HL-60/S4 treated with phorbol 12-myristate 13-acetate at 8.2 ng/mL for 4 days and 3 days (cell line): ENCODE measurements at regions not wholly inside any gene's neighbourhood (a gene's known extent, or its start where the extent isn't known, plus 50 kb on each side); places are given as distances from the start of the nearest gene placed in this dataset.

Experiments used
- in situ Hi-C: fragments of 300-500 bp; cut with MboI; formaldehyde crosslinking; loops from 2 replicates; pipeline ENCODE4 v1.15.0; 2022; ENCODE audit warnings: low sequenced_read_pairs

- in situ Hi-C loops = no loop called here
These were observed 143.7 kb downstream of the IRS1 start for GRCh38 chr2:226655871-226656270.

GRCh38 chr2:226652983-226653765 lies 146.4 kb downstream of the IRS1 start:
- in situ Hi-C loops = no loop called here

GRCh38 chr2:226652369-226652768 lies 147.3 kb downstream of the IRS1 start:
- in situ Hi-C loops = no loop called here

DNA sequence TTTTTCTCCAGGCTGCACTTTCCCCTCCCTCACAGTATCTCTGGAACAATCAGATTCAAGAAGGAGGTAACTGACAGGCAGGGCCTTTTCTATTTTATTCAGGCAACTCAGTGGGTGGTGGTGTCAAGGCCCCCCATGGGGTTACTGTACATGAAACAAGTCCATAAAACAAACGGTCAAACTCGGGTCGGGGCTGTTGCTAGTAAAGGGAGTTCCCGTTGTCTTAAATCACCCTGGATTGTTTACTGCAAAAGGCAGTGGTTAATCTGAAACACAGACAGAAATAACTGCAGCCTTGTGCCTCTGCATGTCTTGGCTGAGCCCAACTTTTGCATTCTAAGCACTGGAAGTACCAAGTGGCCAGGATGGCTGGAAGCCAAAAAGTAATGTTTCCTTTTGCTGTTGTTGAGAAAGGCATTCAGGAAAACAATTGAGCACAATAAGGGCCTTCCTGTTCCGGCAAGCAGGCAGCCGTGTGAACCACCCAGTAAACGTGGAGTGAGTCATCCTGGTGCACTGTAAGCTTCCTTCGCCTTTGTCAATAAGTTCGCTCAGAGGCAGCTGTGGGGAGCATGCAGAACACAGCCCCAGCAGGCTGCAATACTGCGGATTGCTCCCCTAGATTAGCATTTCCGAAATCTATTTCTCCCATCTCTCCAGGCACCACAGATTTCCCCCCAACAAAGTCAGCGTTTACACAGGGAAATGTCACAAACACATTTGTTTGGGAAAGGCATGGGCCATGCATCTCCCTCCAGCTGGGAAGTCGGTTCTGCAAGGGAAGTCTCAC lies 149.6 kb downstream of the IRS1 start:
- in situ Hi-C loops = no loop called here

DNA sequence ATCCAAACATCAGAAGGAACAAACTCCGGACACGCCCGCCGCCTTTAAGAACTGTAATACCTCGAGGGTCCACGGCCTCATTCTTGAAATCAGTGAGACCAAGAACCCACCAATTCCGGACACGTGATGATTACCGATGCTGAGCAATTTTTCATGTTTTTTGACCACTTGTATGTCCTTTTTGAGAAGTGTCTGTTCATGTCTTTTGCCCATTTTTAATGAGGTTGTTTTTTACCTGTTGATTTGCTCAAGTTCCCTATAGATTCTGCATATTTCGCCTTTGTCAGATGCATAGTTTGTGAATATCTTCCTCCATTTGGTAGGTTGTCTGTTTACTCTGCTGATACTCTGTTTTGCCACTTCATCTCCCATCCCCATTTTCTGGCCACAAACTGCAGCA lies 150.4 kb downstream of the IRS1 start:
- in situ Hi-C loops = no loop called here

DNA sequence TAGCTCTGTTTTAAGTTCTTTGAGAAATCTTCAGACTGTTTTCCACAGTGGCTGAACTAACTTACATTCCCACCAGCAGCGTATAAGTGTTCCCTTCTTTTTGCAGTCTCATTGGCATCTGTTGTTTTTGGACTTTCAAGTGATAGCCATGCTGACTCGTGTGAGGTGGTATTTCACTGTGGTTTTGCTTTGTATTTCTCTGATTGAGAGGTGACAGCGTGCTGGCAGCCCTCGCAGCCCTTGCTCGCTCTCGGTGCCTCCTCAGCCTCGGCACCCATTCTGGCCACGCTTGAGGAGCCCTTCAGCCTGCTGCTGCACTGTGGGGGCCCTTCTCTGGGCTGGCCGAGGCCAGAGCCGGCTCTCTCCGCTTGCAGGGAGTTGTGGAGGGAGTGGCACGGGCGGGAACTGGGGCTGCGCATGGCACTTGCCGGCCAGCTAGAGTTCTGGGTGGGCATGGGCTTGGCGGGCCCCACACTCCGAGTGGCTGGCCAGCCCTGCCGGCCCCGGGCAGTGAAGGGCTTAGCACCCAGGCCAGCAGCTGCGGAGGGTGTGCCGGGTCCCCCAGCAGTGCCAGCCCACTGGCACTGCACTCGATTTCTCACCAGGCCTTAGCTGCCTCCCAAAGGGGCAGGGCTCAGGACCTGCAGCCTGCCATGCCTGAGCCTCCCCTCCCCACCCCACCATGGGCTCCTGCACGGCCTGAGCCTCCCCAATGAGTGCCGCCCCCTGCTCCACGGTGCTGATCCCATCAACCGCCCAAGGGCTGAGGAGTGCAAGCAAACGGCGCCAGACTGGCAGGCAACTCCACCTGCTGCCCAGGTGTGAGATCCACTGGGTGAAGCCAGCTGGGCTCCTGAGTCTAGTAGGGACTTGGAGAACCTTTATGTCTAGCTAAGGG lies 151.8 kb downstream of the IRS1 start:
- in situ Hi-C loops = no loop called here

DNA sequence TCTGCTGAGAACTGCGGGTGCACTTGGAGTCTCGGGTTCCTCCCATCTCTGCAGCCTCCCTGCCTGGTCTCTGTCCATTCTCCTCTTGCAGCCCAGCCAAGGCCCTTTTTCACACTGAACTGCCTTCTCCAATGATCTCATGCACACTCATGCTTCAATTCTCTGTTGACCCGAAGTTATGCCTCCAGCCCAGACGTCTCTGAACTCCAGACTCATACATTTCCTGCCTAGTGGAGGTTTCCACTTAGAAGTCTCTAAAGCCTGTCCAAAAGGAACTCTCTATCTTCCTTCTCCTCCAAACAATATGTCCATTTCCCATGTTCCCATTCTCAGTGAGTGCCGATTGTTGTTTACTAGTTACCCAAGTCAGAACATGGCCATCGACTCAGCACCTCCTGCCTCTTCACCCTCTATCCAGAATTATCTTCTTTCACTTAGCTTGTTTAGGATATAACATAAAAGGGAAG lies 155.2 kb downstream of the IRS1 start:
- in situ Hi-C loops = no loop called here

- in situ Hi-C loops = no loop called here
These were observed 155.7 kb downstream of the IRS1 start for GRCh38 chr2:226643946-226644282.

- in situ Hi-C loops = no loop called here
These were observed 156.3 kb downstream of the IRS1 start for GRCh38 chr2:226643030-226643945.

DNA sequence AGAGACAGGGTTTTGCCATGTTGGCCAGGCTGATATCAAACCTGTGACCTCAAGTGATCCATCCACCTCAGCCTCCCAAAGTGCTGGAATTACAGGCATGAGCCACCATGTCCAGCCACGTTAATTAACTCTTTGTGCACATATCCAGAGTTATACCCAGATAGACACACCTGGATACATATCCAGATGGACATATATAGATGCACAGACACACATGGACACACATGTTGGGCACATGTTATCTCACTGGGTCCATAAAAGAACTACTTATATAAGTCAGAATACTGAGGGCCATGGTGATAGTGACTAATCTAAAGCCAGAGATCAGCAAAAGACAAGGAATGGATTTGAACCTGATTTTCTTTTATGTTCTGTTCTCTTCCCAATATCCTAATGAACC lies 158.6 kb downstream of the IRS1 start:
- in situ Hi-C loops = no loop called here

- in situ Hi-C loops = no loop called here
These were observed 159.1 kb downstream of the IRS1 start for GRCh38 chr2:226640501-226640900.

DNA sequence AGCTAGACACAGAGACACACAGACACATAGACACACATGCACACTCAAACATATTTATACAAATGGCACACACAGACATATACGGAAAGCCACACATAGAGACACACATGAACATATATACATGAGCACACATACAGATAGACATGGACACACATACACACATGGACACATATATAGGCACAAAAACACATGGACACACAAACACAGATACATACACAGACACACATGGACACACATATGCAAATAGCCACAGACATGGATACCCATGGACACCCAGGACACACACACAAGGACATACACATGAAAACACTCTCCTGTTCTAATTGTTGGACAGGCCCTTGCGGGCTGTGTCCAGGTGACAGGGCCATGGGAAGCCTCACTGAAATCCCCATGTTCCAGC lies 160.1 kb downstream of the IRS1 start:
- in situ Hi-C loops = no loop called here

GRCh38 chr2:226638576-226638975 lies 161.0 kb downstream of the IRS1 start:
- in situ Hi-C loops = no loop called here

DNA sequence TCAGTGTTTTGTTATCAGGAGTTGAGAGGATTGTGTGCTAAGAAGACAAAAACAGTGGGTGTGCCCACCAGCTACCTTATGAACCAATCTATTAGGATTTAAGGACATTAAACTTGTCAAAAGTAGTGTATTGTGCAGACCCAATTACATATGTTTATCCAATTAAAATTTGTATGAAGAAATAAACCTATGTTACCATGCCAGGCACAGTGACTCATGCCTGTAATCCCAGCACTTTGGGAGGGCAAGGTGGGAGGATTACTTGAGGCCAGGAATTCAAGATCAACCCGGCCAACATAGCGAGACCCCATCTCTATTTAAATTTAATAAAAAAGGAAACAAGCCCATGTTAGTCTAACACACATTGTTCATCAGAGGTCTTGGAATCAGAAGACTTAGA lies 162.2 kb downstream of the IRS1 start:
- in situ Hi-C loops = no loop called here

DNA sequence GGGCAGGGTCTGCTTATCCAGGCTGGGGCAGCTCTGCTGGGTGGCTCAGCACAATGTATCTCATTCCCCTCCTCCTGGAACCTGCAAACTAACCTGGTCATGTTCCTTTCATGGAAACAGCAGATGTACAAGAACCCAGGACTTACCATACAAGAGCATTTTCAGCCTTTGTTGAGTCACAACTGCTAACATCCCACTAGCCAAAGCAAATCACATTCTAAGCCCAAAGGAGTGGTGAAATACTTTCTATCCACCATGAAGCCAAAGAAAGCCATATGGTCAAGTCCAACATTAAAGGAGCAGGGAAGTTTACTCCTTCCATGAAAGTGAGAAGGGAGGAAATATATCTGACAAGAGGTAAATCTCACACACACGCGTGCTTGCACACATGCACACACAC lies 163.0 kb downstream of the IRS1 start:
- in situ Hi-C loops = no loop called here

GRCh38 chr2:226634943-226635604 lies 164.5 kb downstream of the IRS1 start:
- in situ Hi-C loops = no loop called here

DNA sequence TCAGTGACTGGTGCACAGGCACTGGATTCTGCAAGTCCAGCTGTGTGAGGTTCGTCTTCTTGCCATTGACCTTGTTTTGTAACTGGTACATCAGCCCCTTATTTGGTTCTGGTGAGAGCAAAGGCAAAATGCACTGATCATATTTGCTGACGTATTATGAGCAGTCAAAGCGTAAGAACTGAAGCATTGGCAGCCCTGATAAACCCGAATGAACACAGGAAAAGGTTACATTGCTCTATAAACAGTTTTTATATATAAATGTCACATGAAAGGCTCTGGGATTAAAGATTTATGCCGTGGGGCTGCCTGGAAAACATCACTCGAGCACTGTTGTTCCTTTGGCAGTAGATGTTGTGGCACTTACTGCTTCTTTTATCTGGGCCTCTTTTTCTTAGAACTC lies 167.9 kb downstream of the IRS1 start:
- in situ Hi-C loops = no loop called here

DNA sequence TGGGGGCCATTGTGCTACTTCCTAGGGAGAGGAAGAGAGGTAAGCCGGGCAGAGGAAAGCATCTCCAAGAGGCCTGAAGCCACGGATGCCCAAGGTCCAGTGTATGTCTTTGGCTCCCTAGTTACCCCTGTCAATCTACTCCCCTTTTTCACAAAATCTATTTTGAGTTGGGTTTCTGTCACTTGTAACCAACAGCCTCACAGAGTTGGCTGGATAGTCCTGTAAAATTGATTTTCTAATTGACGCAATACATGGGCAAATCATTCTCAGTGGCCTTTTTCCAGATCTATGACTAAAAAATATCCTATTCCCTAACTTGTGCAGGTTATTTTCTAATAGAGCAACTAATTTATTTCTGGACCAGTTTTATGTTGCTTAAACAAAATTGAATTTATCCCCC lies 168.4 kb downstream of the IRS1 start:
- in situ Hi-C loops = no loop called here

GRCh38 chr2:226625946-226626345 lies 173.7 kb downstream of the IRS1 start:
- in situ Hi-C loops = no loop called here
